ENCODE measurements at regions not wholly inside any gene's neighbourhood (a gene's known extent, or its start where the extent isn't known, plus 50 kb on each side); places are given as distances from the start of the nearest gene placed in this dataset.
"Not testable (repeated sequence)": the region's sequence is repeated elsewhere in the genome, so short reads cannot be mapped to it uniquely, and the experiment has no call there.

- TF ChIP-seq, protein P1, sequence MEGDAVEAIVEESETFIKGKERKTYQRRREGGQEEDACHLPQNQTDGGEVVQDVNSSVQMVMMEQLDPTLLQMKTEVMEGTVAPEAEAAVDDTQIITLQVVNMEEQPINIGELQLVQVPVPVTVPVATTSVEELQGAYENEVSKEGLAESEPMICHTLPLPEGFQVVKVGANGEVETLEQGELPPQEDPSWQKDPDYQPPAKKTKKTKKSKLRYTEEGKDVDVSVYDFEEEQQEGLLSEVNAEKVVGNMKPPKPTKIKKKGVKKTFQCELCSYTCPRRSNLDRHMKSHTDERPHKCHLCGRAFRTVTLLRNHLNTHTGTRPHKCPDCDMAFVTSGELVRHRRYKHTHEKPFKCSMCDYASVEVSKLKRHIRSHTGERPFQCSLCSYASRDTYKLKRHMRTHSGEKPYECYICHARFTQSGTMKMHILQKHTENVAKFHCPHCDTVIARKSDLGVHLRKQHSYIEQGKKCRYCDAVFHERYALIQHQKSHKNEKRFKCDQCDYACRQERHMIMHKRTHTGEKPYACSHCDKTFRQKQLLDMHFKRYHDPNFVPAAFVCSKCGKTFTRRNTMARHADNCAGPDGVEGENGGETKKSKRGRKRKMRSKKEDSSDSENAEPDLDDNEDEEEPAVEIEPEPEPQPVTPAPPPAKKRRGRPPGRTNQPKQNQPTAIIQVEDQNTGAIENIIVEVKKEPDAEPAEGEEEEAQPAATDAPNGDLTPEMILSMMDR (conservative IDR thresholded peaks at IDR 0.05), result not testable (repeated sequence)
- TF ChIP-seq ZFX (IDR thresholded peaks at IDR 0.05), result not testable (repeated sequence)
These were observed 165.7 kb downstream of the NUFIP1 start for GRCh38 chr13:44823555-44823954.
